ENCODE measurements at regions not wholly inside any gene's neighbourhood (a gene's known extent, or its start where the extent isn't known, plus 50 kb on each side); places are given as distances from the start of the nearest gene placed in this dataset.

GRCh38 chr4:137443031-137443800, 89.1 kb downstream of the PCDH18 start:
- H3K27ac ChIP-seq, result no peak overlapping the region
- H3K4me1 ChIP-seq, result no peaks in the 10 kb centered on the region
- no peaks in the 10 kb centered on the region for H3K36me3 ChIP-seq
- TF ChIP-seq CTCF (IDR thresholded peaks at IDR 0.05), result no peak
- TF ChIP-seq POLR2A (IDR thresholded peaks at IDR 0.05), result no peak
- TF ChIP-seq POLR2AphosphoS5 (IDR thresholded peaks at IDR 0.05), result no peak
- TF ChIP-seq EP300 (IDR thresholded peaks at IDR 0.05), result no peak
- DNase-seq, result no peak
- H3K27me3 ChIP-seq, result no peaks in the 10 kb centered on the region
- no peak overlapping the region for H3K4me3 ChIP-seq
- H3K9me3 ChIP-seq, result no peaks in the 10 kb centered on the region
- intact Hi-C loops (cut with DNase I), result no loop called here
- WGBS, 2 donors, result 82 to 87% methylated on average over 3 of the region's 3 CpGs

GRCh38 chr4:137432446-137433311, 99.6 kb downstream of the PCDH18 start:
- no peaks in the 10 kb centered on the region for H3K9me3 ChIP-seq
- no peaks in the 10 kb centered on the region for H3K4me1 ChIP-seq
- 40 to 67% methylated on average over 2 of the region's 2 CpGs for WGBS, 2 donors
- TF ChIP-seq EP300 (IDR thresholded peaks at IDR 0.05), result no peak
- no peak for TF ChIP-seq POLR2A (IDR thresholded peaks at IDR 0.05)
- no peak for TF ChIP-seq CTCF (IDR thresholded peaks at IDR 0.05)
- TF ChIP-seq POLR2AphosphoS5 (IDR thresholded peaks at IDR 0.05), result no peak
- H3K27me3 ChIP-seq, result no peaks in the 10 kb centered on the region
- no peak for DNase-seq
- no peaks in the 10 kb centered on the region for H3K36me3 ChIP-seq
- peak overlapping the region in 1 of 4 donors; percentile 13 for H3K27ac ChIP-seq
- intact Hi-C loops (cut with DNase I), result no loop called here
- no peak overlapping the region for H3K4me3 ChIP-seq

GRCh38 chr4:137430171-137430570, 102.1 kb downstream of the PCDH18 start:
- Histone ChIP-seq H3K27ac (no peak overlapping the region), H3K4me1 (no peaks in the 10 kb centered on the region), H3K4me3 (no peak overlapping the region), H3K36me3 (no peaks in the 10 kb centered on the region), H3K9me3 (no peaks in the 10 kb centered on the region), H3K27me3 (no peaks in the 10 kb centered on the region)
- intact Hi-C loops (cut with DNase I), result no loop called here
- DNase-seq, result no peak
- 66 to 83% methylated on average over 4 of the region's 4 CpGs for WGBS, 2 donors
- no peak for TF ChIP-seq CTCF (IDR thresholded peaks at IDR 0.05)
- no peak for TF ChIP-seq POLR2A (IDR thresholded peaks at IDR 0.05)
- TF ChIP-seq EP300 (IDR thresholded peaks at IDR 0.05), result no peak
- no peak for TF ChIP-seq POLR2AphosphoS5 (IDR thresholded peaks at IDR 0.05)

GRCh38 chr4:137427411-137427810, 104.9 kb downstream of the PCDH18 start:
- H3K27ac ChIP-seq, result no peak overlapping the region
- intact Hi-C loops (cut with DNase I), result no loop called here
- H3K4me1 ChIP-seq, result no peaks in the 10 kb centered on the region
- no peak overlapping the region for H3K4me3 ChIP-seq
- H3K9me3 ChIP-seq, result peaks cover 0 to 3% (median 0%) of the 10 kb centered on the region in 4 donors
- WGBS, 2 donors, result 89 to 95% methylated on average over 3 of the region's 3 CpGs
- no peak for DNase-seq
- H3K27me3 ChIP-seq, result no peaks in the 10 kb centered on the region
- TF ChIP-seq POLR2AphosphoS5 (IDR thresholded peaks at IDR 0.05) (no peak), EP300 (IDR thresholded peaks at IDR 0.05) (no peak), CTCF (IDR thresholded peaks at IDR 0.05) (no peak), POLR2A (IDR thresholded peaks at IDR 0.05) (no peak)
- H3K36me3 ChIP-seq, result no peaks in the 10 kb centered on the region
